ENCODE measurements at regions not wholly inside any gene's neighbourhood (a gene's known extent, or its start where the extent isn't known, plus 50 kb on each side); places are given as distances from the start of the nearest gene placed in this dataset.

DNA sequence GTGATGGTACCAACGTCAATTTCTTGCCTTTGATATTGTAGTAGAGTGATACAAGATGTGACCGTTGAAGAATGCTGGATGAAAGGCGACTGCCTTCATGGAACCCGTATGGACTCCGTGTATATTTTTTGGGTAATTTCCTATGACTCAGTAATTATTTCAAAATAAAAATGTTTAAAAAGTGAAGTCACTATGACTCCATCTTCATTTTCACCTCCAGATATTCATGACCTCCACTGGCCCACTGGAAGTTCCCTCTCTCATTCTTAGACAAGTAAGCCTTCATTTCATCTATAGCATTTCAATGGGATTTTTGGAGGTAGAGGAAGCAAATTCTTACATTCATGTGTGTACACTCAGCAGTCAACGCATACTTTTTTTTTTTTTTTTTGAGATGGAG, 111.8 kb upstream of the NUDT7 start (continued):
- TF ChIP-seq TAF1 (IDR thresholded peaks at IDR 0.05; ENCODE audit: low read depth, low read length): no peak

DNA sequence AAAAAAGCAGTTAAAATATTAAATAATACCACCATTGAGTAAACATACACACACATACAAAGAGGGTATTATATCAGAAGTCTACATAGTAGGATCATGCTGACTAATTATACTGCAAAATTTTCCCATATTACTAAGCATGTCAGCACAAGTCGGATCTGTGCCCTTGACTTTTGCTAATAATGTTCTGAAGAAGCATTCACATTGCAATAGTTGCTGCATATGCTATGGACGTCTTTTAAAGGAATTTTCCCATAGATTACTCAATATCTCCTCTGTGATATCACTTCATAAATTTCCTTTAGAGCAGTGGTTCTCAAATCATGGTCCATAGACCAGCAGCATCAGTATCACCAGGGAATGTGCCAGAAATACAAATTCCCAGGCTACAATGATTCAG, 110.9 kb upstream of the NUDT7 start:
- Histone ChIP-seq H3K23ac (ENCODE audit: insufficient read length) (no peak overlapping the region), H3K79me1 (ENCODE audit: low read depth, low read length) (no peaks in the 10 kb centered on the region), H4K20me1 (replicated peaks in 1 of 2; ENCODE audit: control insufficient read depth in 1 of 2, insufficient read depth in 2 of 2, low read length in 2 of 2) (no peaks in the 10 kb centered on the region), H2AFZ (ENCODE audit: low read length) (no peak overlapping the region), H4K91ac (replicated peaks; ENCODE audit: insufficient read length, low read length) (no peak overlapping the region), H3K23me2 (ENCODE audit: low read depth, low read length) (no peaks in the 10 kb centered on the region), H2BK15ac (ENCODE audit: low read length) (no peak overlapping the region), H3K14ac (ENCODE audit: insufficient read length) (no peak overlapping the region), H3K4me1 (replicated peaks in 1 of 4; ENCODE audit: control insufficient read depth in 3 of 4, insufficient read depth in 4 of 4, low read length in 3 of 4) (no peaks in the 10 kb centered on the region), H2BK120ac (replicated peaks; ENCODE audit: low read depth, low read length) (no peak overlapping the region), H2BK12ac (ENCODE audit: low read depth, low read length) (no peak overlapping the region), H4K5ac (ENCODE audit: insufficient read length, low read depth, low read length) (no peak overlapping the region), H2AK5ac (ENCODE audit: low read depth, low read length) (no peak overlapping the region), H4K8ac (ENCODE audit: extremely low read depth, insufficient read depth, low read length) (no peak overlapping the region), H3K36me3 (ENCODE audit: control insufficient read depth in 2 of 4, insufficient read depth in 4 of 4, low read length in 3 of 4) (no peaks in the 10 kb centered on the region), H3K4ac (replicated peaks; ENCODE audit: insufficient read length, low read depth, low read length) (no peak overlapping the region), H3K4me2 (ENCODE audit: insufficient read depth in 1 of 2, low read depth in 2 of 2, low read length in 2 of 2) (no peak overlapping the region), H3K4me3 (ENCODE audit: extremely low read depth in 1 of 4, insufficient read depth in 2 of 4, low read depth in 3 of 4, low read length in 4 of 4) (no peak overlapping the region), H2BK20ac (ENCODE audit: low read length) (no peak overlapping the region), H3K9ac (replicated peaks in 1 of 4; ENCODE audit: extremely low read depth in 1 of 4, low read depth in 3 of 4, low read length in 3 of 4) (no peak overlapping the region), H3K18ac (ENCODE audit: extremely low read depth, low read length) (no peak overlapping the region), H3K27ac (ENCODE audit: low read depth, low read length) (no peak overlapping the region), H3K79me2 (ENCODE audit: control insufficient read depth in 1 of 2, insufficient read depth in 2 of 2, low read length in 2 of 2) (no peaks in the 10 kb centered on the region), H3K56ac (replicated peaks; ENCODE audit: insufficient read length, low read depth, low read length) (no peak overlapping the region), H2BK5ac (ENCODE audit: low read depth, low read length) (no peak overlapping the region), H3K27me3 (replicated peaks in 1 of 4; ENCODE audit: control insufficient read depth in 3 of 4, extremely low read depth in 1 of 4, insufficient read depth in 3 of 4, low read length in 3 of 4) (no peaks in the 10 kb centered on the region), H3K9me3 (ENCODE audit: insufficient read depth in 2 of 2, low read depth in 1 of 2, low read length in 1 of 2) (no peaks in the 10 kb centered on the region)
- ChIA-PET CTCF (ENCODE audit: partially characterized antibody) (interaction anchor here (0.6 kb wide), 1 partner anchor 20 kb away, joined by 3 read pairs; no protein-coding TSS in a partner anchor), POLR2A (ENCODE audit: partially characterized antibody) (no interaction called here)
- DNase-seq (ENCODE audit: low read depth in 1 of 2, low spot score in 2 of 2): no peak
- 93% methylated on average over 2 of the region's 2 CpGs; no CpG with 5 or more reads in 1 of the 2 experiments for WGBS, 2 experiments (ENCODE audit: extremely low coverage in 1 of 2, insufficient coverage in 1 of 2, insufficient read length in 1 of 2, insufficient replicate concordance in 2 of 2, low coverage in 1 of 2, low lambda C conversion rate in 2 of 2, missing lambda C conversion rate in 1 of 2)
- no peak for FAIRE-seq
- no peak for TF ChIP-seq GTF2F1 (IDR thresholded peaks at IDR 0.05; ENCODE audit: borderline replicate concordance, low read depth, low read length)

All from H1 (cell line).